H9 (cell line): ENCODE measurements at regions not wholly inside any gene's neighbourhood (a gene's known extent, or its start where the extent isn't known, plus 50 kb on each side); places are given as distances from the start of the nearest gene placed in this dataset.
A peak's percentile ranks its signal among the peaks of the same experiment; 100 is the strongest.
"Not testable (repeated sequence)": the region's sequence is repeated elsewhere in the genome, so short reads cannot be mapped to it uniquely, and the experiment has no call there.

Source experiments
- DNase-seq: peaks from one replicate; pipeline ENCODE4 v3.0.0-alpha.2; 2017
- H2AFZ ChIP-seq: one replicate; pipeline ENCODE4 v1.6.1; 2013; ENCODE audit warnings: mild to moderate bottlenecking, low read length, control low read depth, moderate library complexity
- H2AK5ac ChIP-seq: 2 replicates; pipeline ENCODE4 v1.6.1; 2013; ENCODE audit warnings: low read length, control low read depth, mixed read lengths; ENCODE audit not compliant: insufficient read length
- H2BK120ac ChIP-seq: one replicate; pipeline ENCODE4 v1.6.1; 2013; ENCODE audit warnings: low read depth, mild to moderate bottlenecking, low read length, control low read depth, inconsistent platforms; ENCODE audit not compliant: poor library complexity, severe bottlenecking
- H2BK12ac ChIP-seq: 2 replicates; pipeline ENCODE4 v1.6.1; 2013; ENCODE audit warnings: low read length, control low read depth, mixed read lengths, low read depth; ENCODE audit not compliant: insufficient read length
- H2BK15ac ChIP-seq: 2 replicates; pipeline ENCODE4 v1.6.1; 2013; ENCODE audit warnings: low read depth, low read length, control low read depth
- H2BK20ac ChIP-seq: one replicate; pipeline ENCODE4 v1.6.1; 2013; ENCODE audit warnings: low read depth, mild to moderate bottlenecking, low read length, control low read depth, inconsistent platforms; ENCODE audit not compliant: poor library complexity, severe bottlenecking
- H2BK5ac ChIP-seq: 2 replicates; pipeline ENCODE4 v1.6.1; 2013; ENCODE audit warnings: low read length, control low read depth, mixed read lengths; ENCODE audit not compliant: insufficient read length
- H3K14ac ChIP-seq: 2 replicates; pipeline ENCODE4 v1.6.1; 2013; ENCODE audit warnings: low read length, control low read depth; ENCODE audit not compliant: insufficient read depth
- H3K18ac ChIP-seq: 2 replicates; pipeline ENCODE4 v1.6.1; 2013; ENCODE audit warnings: low read depth, mild to moderate bottlenecking, mixed read lengths, low read length, control low read depth; ENCODE audit not compliant: insufficient read length
- H3K23ac ChIP-seq: 2 replicates; pipeline ENCODE4 v1.6.1; 2013; ENCODE audit warnings: low read length, control low read depth, mixed read lengths, low read depth; ENCODE audit not compliant: insufficient read length
- H3K23me2 ChIP-seq: 2 replicates; pipeline ENCODE4 v1.6.1; 2013; ENCODE audit warnings: low read depth, mild to moderate bottlenecking, mixed read lengths, low read length, control low read depth; ENCODE audit not compliant: insufficient read length, poor library complexity, severe bottlenecking
- H3K27ac ChIP-seq: 2 replicates; pipeline ENCODE4 v1.5.1; 2013; ENCODE audit warnings: low read length, control low read depth, mixed read lengths, low read depth; ENCODE audit not compliant: insufficient read length
- H3K27me3 ChIP-seq: 2 replicates; pipeline ENCODE4 v1.6.1; 2013; ENCODE audit warnings: low read length, control low read depth, inconsistent platforms; ENCODE audit not compliant: insufficient read depth
- H3K4ac ChIP-seq: 2 replicates; pipeline ENCODE4 v1.6.1; 2013; ENCODE audit warnings: low read depth, mild to moderate bottlenecking, control low read depth, inconsistent platforms, low read length, moderate library complexity
- H3K4me1 ChIP-seq: 2 replicates; pipeline ENCODE4 v1.6.1; 2013; ENCODE audit warnings: low read length, control low read depth, inconsistent platforms; ENCODE audit not compliant: insufficient read depth
- H3K4me2 ChIP-seq: 2 replicates; pipeline ENCODE4 v1.6.1; 2013; ENCODE audit warnings: low read length, control low read depth, mixed read lengths; ENCODE audit not compliant: insufficient read length, insufficient read depth
- H3K56ac ChIP-seq: 2 replicates; pipeline ENCODE4 v1.6.1; 2013; ENCODE audit warnings: low read depth, mild to moderate bottlenecking, mixed read lengths, low read length, control low read depth; ENCODE audit not compliant: insufficient read length
- H3K79me1 ChIP-seq: 2 replicates; pipeline ENCODE4 v1.6.1; 2013; ENCODE audit warnings: low read depth, mild to moderate bottlenecking, moderate library complexity, low read length, control low read depth, inconsistent platforms; ENCODE audit not compliant: insufficient read depth, poor library complexity, severe bottlenecking
- H3K79me2 ChIP-seq: 2 replicates; pipeline ENCODE4 v1.6.1; 2013; ENCODE audit warnings: low read length, control low read depth, inconsistent platforms; ENCODE audit not compliant: insufficient read depth
- H3K9ac ChIP-seq: 2 replicates; pipeline ENCODE4 v1.6.1; 2013; ENCODE audit warnings: low read length, control low read depth, mixed read lengths; ENCODE audit not compliant: insufficient read length; ENCODE audit errors: extremely low read depth
- H3K9me3 ChIP-seq: one replicate; pipeline ENCODE4 v1.6.1; 2013; ENCODE audit warnings: low read depth, low read length, inconsistent platforms; ENCODE audit not compliant: control insufficient read depth
- H3T11ph ChIP-seq: one replicate; pipeline ENCODE4 v1.6.1; 2013; ENCODE audit warnings: mild to moderate bottlenecking, low read length, control low read depth, inconsistent platforms
- H4K20me1 ChIP-seq: one replicate; pipeline ENCODE4 v1.6.1; 2013; ENCODE audit not compliant: control insufficient read depth, insufficient read length, insufficient read depth
- H4K5ac ChIP-seq: 2 replicates; pipeline ENCODE4 v1.6.1; 2013; ENCODE audit warnings: low read depth, mild to moderate bottlenecking, mixed read lengths, low read length, control low read depth; ENCODE audit not compliant: insufficient read length
- H4K8ac ChIP-seq: replicated peaks from 2 replicates; pipeline ENCODE4 v1.6.1; 2013; ENCODE audit warnings: low read length, control low read depth, mixed read lengths, low read depth; ENCODE audit not compliant: insufficient read length
- H4K91ac ChIP-seq: 2 replicates; pipeline ENCODE4 v1.6.1; 2013; ENCODE audit warnings: low read depth, mild to moderate bottlenecking, moderate library complexity, mixed read lengths, low read length, control low read depth; ENCODE audit not compliant: insufficient read length
- H3K27ac Mint-ChIP-seq, 3 experiments: 2 replicates in 2 of 3; 3 replicates in 1 of 3; pipeline ENCODE4 v1.8.0; 2020 to 2021; ENCODE audit warnings: mixed read lengths in 3 of 3, mild to moderate bottlenecking in 1 of 3, moderate library complexity in 1 of 3
- H3K27me3 Mint-ChIP-seq: 2 replicates; pipeline ENCODE4 v1.8.0; 2021; ENCODE audit warnings: low read depth, mild to moderate bottlenecking, moderate library complexity, mixed read lengths
- H3K36me3 Mint-ChIP-seq, 3 experiments: 2 replicates in 2 of 3; 3 replicates in 1 of 3; pipeline ENCODE4 v1.8.0; 2020 to 2021; ENCODE audit warnings: low read depth in 3 of 3, mixed read lengths in 3 of 3; ENCODE audit not compliant: insufficient read depth in 1 of 3
- H3K4me1 Mint-ChIP-seq, 2 experiments: 2 replicates each; pipeline ENCODE4 v1.8.0; 2020; ENCODE audit warnings: mixed read lengths in 2 of 2
- H3K4me3 Mint-ChIP-seq, 2 experiments: 2 replicates in 1 of 2; 3 replicates in 1 of 2; pipeline ENCODE4 v1.8.0; 2020 to 2021; ENCODE audit warnings: mild to moderate bottlenecking in 2 of 2, mixed read lengths in 2 of 2, moderate library complexity in 1 of 2
- H3K9me3 Mint-ChIP-seq, 2 experiments: 2 replicates in 1 of 2; 3 replicates in 1 of 2; pipeline ENCODE4 v1.8.0; 2020; ENCODE audit warnings: mild to moderate bottlenecking in 2 of 2, mixed read lengths in 2 of 2, moderate library complexity in 1 of 2
- CTCF ChIP-seq: fragments of 200-600 bp; sonication (generic); conservative IDR thresholded peaks from 3 replicates; pipeline ENCODE4 v1.8.0; 2021; ENCODE audit warnings: antibody characterized with exemption, mild to moderate bottlenecking
- WGBS: extraction: QIAGEN DNeasy Blood & Tissue Kit; methylation state at CpG from one replicate; pipeline ENCODE4 v1.1.7; 2013; ENCODE audit warnings: missing lambda C conversion rate, low lambda C conversion rate, mixed read lengths; ENCODE audit not compliant: insufficient read length; ENCODE audit errors: extremely low coverage; 5-methylcytosine and 5-hydroxymethylcytosine counted together

GRCh38 chr4:120000591-120001296 is 65.9 kb downstream of the MAD2L1 start:
- Histone ChIP-seq H4K8ac (no peak overlapping the region), H3K79me2 (no peaks in the 10 kb centered on the region; the same call in 1 of the 2 replicates), H3K23me2 (no peaks in the 10 kb centered on the region), H2BK12ac (no peak overlapping the region), H3K4ac (no peak overlapping the region), H3K4me1 (no peaks in the 10 kb centered on the region), H3K9me3 (peaks cover 5% of the 10 kb centered on the region), H3K56ac (no peak overlapping the region), H3K79me1 (no peaks in the 10 kb centered on the region), H2BK120ac (no peak overlapping the region), H2BK5ac (no peak overlapping the region), H2BK15ac (no peak overlapping the region), H3K9ac (no peak overlapping the region), H3K27ac (no peak overlapping the region), H3K27me3 (no peaks in the 10 kb centered on the region), H3T11ph (no peak overlapping the region), H2AFZ (no peak overlapping the region), H4K5ac (no peak overlapping the region), H3K14ac (no peak overlapping the region), H3K18ac (no peak overlapping the region), H3K23ac (no peak overlapping the region), H2AK5ac (no peak overlapping the region), H4K20me1 (no peaks in the 10 kb centered on the region), H2BK20ac (no peak overlapping the region), H3K4me2 (peak overlapping the region; percentile 36), H4K91ac (no peak overlapping the region)
- H3K4me3 Mint-ChIP-seq, result no peak overlapping the region
- no CpG with 5 or more reads among the region's 6 CpGs for WGBS
- no peak for DNase-seq
- H3K4me1 Mint-ChIP-seq, result peaks cover 13 to 48% of the 10 kb centered on the region in 2 experiments
- no peak overlapping the region; a peak in 1 of 7 replicates for H3K27ac Mint-ChIP-seq
- peaks cover 3 to 82% (median 36%) of the 10 kb centered on the region in 3 experiments; a peak in 6 of 7 replicates for H3K36me3 Mint-ChIP-seq
- H3K9me3 Mint-ChIP-seq, result peaks cover 0 to 5% of the 10 kb centered on the region in 2 experiments; a peak in 3 of 5 replicates
- H3K27me3 Mint-ChIP-seq, result peaks cover 5% of the 10 kb centered on the region
- no peak for TF ChIP-seq CTCF

- H2BK20ac ChIP-seq, H3K79me2 ChIP-seq, H2BK12ac ChIP-seq, H2BK120ac ChIP-seq, H3K23ac ChIP-seq, H4K91ac ChIP-seq, H3T11ph ChIP-seq, H3K9me3 Mint-ChIP-seq, H2AK5ac ChIP-seq, H3K9me3 ChIP-seq, H2BK15ac ChIP-seq, H3K56ac ChIP-seq, H3K23me2 ChIP-seq, H2BK5ac ChIP-seq, H4K8ac ChIP-seq, H4K20me1 ChIP-seq, DNase-seq, H3K18ac ChIP-seq, H3K14ac ChIP-seq, H2AFZ ChIP-seq, H3K4ac ChIP-seq, H3K4me1 ChIP-seq, H3K27ac ChIP-seq, H4K5ac ChIP-seq, H3K27me3 Mint-ChIP-seq, H3K79me1 ChIP-seq, H3K27me3 ChIP-seq: not testable (repeated sequence)
- Histone ChIP-seq H3K4me2 (peak overlapping the region; percentile 28), H3K9ac (peak overlapping the region; percentile 50)
- H3K27ac Mint-ChIP-seq, result peak overlapping the region in 2 of 3 experiments; percentile 74 to 95; a peak in 3 of 7 replicates
- peak overlapping the region; percentile 82 to 86 for H3K4me3 Mint-ChIP-seq
- H3K4me1 Mint-ChIP-seq, result peaks cover 28 to 61% of the 10 kb centered on the region in 2 experiments
- peaks cover 0 to 54% (median 29%) of the 10 kb centered on the region in 3 experiments; a peak in 5 of 7 replicates for H3K36me3 Mint-ChIP-seq
- no CpG with 5 or more reads among the region's 10 CpGs for WGBS
Measured at GRCh38 chr4:119996024-119996423, 70.6 kb downstream of the MAD2L1 start.
